ENCODE measurements at regions not wholly inside any gene's neighbourhood (a gene's known extent, or its start where the extent isn't known, plus 50 kb on each side); places are given as distances from the start of the nearest gene placed in this dataset.

GRCh38 chr7:138194567-138194966 lies 118.3 kb downstream of the AKR1D1 start:
- no peak for TF ChIP-seq CTCF (conservative IDR thresholded peaks at IDR 0.05; ENCODE audit: low read length)
- no peak for TF ChIP-seq EZH2phosphoT487 (IDR thresholded peaks at IDR 0.05; ENCODE audit: borderline replicate concordance)
